ENCODE measurements at regions not wholly inside any gene's neighbourhood (a gene's known extent, or its start where the extent isn't known, plus 50 kb on each side); places are given as distances from the start of the nearest gene placed in this dataset.

- ATAC-seq (ENCODE audit: low read depth), result no peak
Observed at GRCh38 chr16:73845238-73846006, 451.2 kb upstream of the PSMD7 start.

GRCh38 chr16:73840728-73841127 is 455.9 kb upstream of the PSMD7 start:
- Histone ChIP-seq H3K9me3 (ENCODE audit: severe bottlenecking) (no peaks in the 10 kb centered on the region), H3K4me1 (ENCODE audit: insufficient read depth, poor library complexity, severe bottlenecking) (no peaks in the 10 kb centered on the region), H3K27me3 (ENCODE audit: insufficient read depth, poor library complexity, severe bottlenecking) (peaks cover 22% of the 10 kb centered on the region), H3K36me3 (ENCODE audit: low read depth) (no peaks in the 10 kb centered on the region), H3K27ac (ENCODE audit: poor library complexity, severe bottlenecking) (no peak overlapping the region), H3K4me3 (ENCODE audit: severe bottlenecking) (no peak overlapping the region)
- ATAC-seq (ENCODE audit: low read depth) (no peak), DNase-seq (ENCODE audit: low spot score) (no peak)
- no peak for TF ChIP-seq CTCF (IDR thresholded peaks at IDR 0.05; ENCODE audit: poor library complexity, severe bottlenecking)

More at GRCh38 chr16:73845238-73846006, 451.2 kb upstream of the PSMD7 start:
- TF ChIP-seq CTCF (IDR thresholded peaks at IDR 0.05; ENCODE audit: poor library complexity, severe bottlenecking), result no peak
- no peak overlapping the region for H3K27ac ChIP-seq (ENCODE audit: poor library complexity, severe bottlenecking)
- DNase-seq (ENCODE audit: low spot score), result no peak
- peaks cover 18% of the 10 kb centered on the region for H3K27me3 ChIP-seq (ENCODE audit: insufficient read depth, poor library complexity, severe bottlenecking)
- H3K4me3 ChIP-seq (ENCODE audit: severe bottlenecking), result no peak overlapping the region
- no peaks in the 10 kb centered on the region for H3K4me1 ChIP-seq (ENCODE audit: insufficient read depth, poor library complexity, severe bottlenecking)
- H3K36me3 ChIP-seq (ENCODE audit: low read depth), result no peaks in the 10 kb centered on the region
- no peaks in the 10 kb centered on the region for H3K9me3 ChIP-seq (ENCODE audit: severe bottlenecking)

- Histone ChIP-seq H3K27ac (ENCODE audit: poor library complexity, severe bottlenecking) (no peak overlapping the region), H3K4me3 (ENCODE audit: severe bottlenecking) (no peak overlapping the region), H3K4me1 (ENCODE audit: insufficient read depth, poor library complexity, severe bottlenecking) (no peaks in the 10 kb centered on the region), H3K36me3 (ENCODE audit: low read depth) (no peaks in the 10 kb centered on the region), H3K27me3 (ENCODE audit: insufficient read depth, poor library complexity, severe bottlenecking) (no peaks in the 10 kb centered on the region), H3K9me3 (ENCODE audit: severe bottlenecking) (no peaks in the 10 kb centered on the region)
- TF ChIP-seq CTCF (IDR thresholded peaks at IDR 0.05; ENCODE audit: poor library complexity, severe bottlenecking), result no peak
- ATAC-seq (ENCODE audit: low read depth) (no peak), DNase-seq (ENCODE audit: low spot score) (no peak)
Observed at GRCh38 chr16:73831220-73831619, 465.4 kb upstream of the PSMD7 start.

- TF ChIP-seq CTCF (IDR thresholded peaks at IDR 0.05; ENCODE audit: poor library complexity, severe bottlenecking), result no peak
- DNase-seq (ENCODE audit: low spot score) (no peak), ATAC-seq (ENCODE audit: low read depth) (no peak)
- Histone ChIP-seq H3K9me3 (ENCODE audit: severe bottlenecking) (no peaks in the 10 kb centered on the region), H3K27me3 (ENCODE audit: insufficient read depth, poor library complexity, severe bottlenecking) (no peaks in the 10 kb centered on the region), H3K4me1 (ENCODE audit: insufficient read depth, poor library complexity, severe bottlenecking) (no peaks in the 10 kb centered on the region), H3K4me3 (ENCODE audit: severe bottlenecking) (no peak overlapping the region), H3K36me3 (ENCODE audit: low read depth) (no peaks in the 10 kb centered on the region), H3K27ac (ENCODE audit: poor library complexity, severe bottlenecking) (no peak overlapping the region)
Observed at GRCh38 chr16:73823205-73823849, 473.3 kb upstream of the PSMD7 start.
